ENCODE measurements at regions not wholly inside any gene's neighbourhood (a gene's known extent, or its start where the extent isn't known, plus 50 kb on each side); places are given as distances from the start of the nearest gene placed in this dataset.

- TF ChIP-seq BCL11A (IDR thresholded peaks at IDR 0.05; ENCODE audit: low read depth in 2 of 2, low read length in 2 of 2) = no peak
- TF ChIP-seq JUN (IDR thresholded peaks at IDR 0.05; ENCODE audit: low read depth, low read length) = no peak
- no peak for TF ChIP-seq ASH2L (IDR thresholded peaks at IDR 0.05; ENCODE audit: low read length)
- TF ChIP-seq YY1 (IDR thresholded peaks at IDR 0.05; ENCODE audit: low read depth, low read length) = no peak
- no peak for TF ChIP-seq SP4 (IDR thresholded peaks at IDR 0.05; ENCODE audit: low read length)
- no peak for TF ChIP-seq SP2 (IDR thresholded peaks at IDR 0.05; ENCODE audit: low read length)
Observed at GRCh38 chr7:26937939-26938623, 73.7 kb upstream of the SKAP2 start (continued).
